CD8-positive, alpha-beta memory T cell (primary cell): ENCODE measurements at regions not wholly inside any gene's neighbourhood (a gene's known extent, or its start where the extent isn't known, plus 50 kb on each side); places are given as distances from the start of the nearest gene placed in this dataset.

Experiments used
- CTCF ChIA-PET: fragments of 350-600 bp; sonication (Branson Sonifier 250); formaldehyde crosslinking; loops from one replicate; lab custom pipeline; 2021; ENCODE audit warnings: antibody characterized with exemption; lab: Charles Lee
- POLR2A ChIA-PET: fragments of 350-600 bp; sonication (Branson Sonifier 250); formaldehyde crosslinking; loops from one replicate; lab custom pipeline; 2021; ENCODE audit warnings: antibody characterized with exemption; lab: Charles Lee
- DNase-seq, 5 donors: peaks; one replicate each; pipeline versions ENCODE4 v3.0.0 to v3.0.0-alpha.2; 2020 to 2022; ENCODE audit warnings: mixed read lengths in 1 of 5
- H3K27ac ChIP-seq: one replicate; pipeline ENCODE4 v1.7.0; 2013; ENCODE audit warnings: low read depth, mild to moderate bottlenecking, low read length, moderate library complexity
- H3K27me3 ChIP-seq: 2 replicates; pipeline ENCODE4 v1.7.0; 2013; ENCODE audit warnings: low read length, mild to moderate bottlenecking; ENCODE audit not compliant: insufficient read depth, poor library complexity, severe bottlenecking
- H3K36me3 ChIP-seq: 2 replicates; pipeline ENCODE4 v1.7.0; 2013; ENCODE audit warnings: mild to moderate bottlenecking, low read length, moderate library complexity; ENCODE audit not compliant: insufficient read depth
- H3K4me1 ChIP-seq: 2 replicates; pipeline ENCODE4 v1.7.0; 2013; ENCODE audit warnings: mild to moderate bottlenecking, low read length, moderate library complexity; ENCODE audit not compliant: insufficient read depth
- H3K4me3 ChIP-seq: 2 replicates; pipeline ENCODE4 v1.7.0; 2013; ENCODE audit warnings: mild to moderate bottlenecking, low read length
- H3K9me3 ChIP-seq: 2 replicates; pipeline ENCODE4 v1.7.0; 2013; ENCODE audit warnings: mild to moderate bottlenecking, low read length
- H3K27ac Mint-ChIP-seq, 8 donors: one replicate each; pipeline ENCODE4 v1.8.0; 2020 to 2021; ENCODE audit warnings: mixed read lengths in 8 of 8, mild to moderate bottlenecking in 6 of 8, inconsistent platforms in 3 of 8, moderate library complexity in 3 of 8
- H3K27me3 Mint-ChIP-seq, 2 donors: one replicate each; pipeline ENCODE4 v1.8.0; 2020 to 2021; ENCODE audit warnings: mixed read lengths in 2 of 2, mild to moderate bottlenecking in 1 of 2, moderate library complexity in 1 of 2
- H3K36me3 Mint-ChIP-seq, 3 donors: one replicate each; pipeline ENCODE4 v1.8.0; 2020 to 2021; ENCODE audit warnings: mixed read lengths in 3 of 3, inconsistent platforms in 1 of 3, mild to moderate bottlenecking in 1 of 3
- H3K4me1 Mint-ChIP-seq, 3 donors: one replicate each; pipeline ENCODE4 v1.8.0; 2020 to 2021; ENCODE audit warnings: mixed read lengths in 3 of 3, inconsistent platforms in 1 of 3, mild to moderate bottlenecking in 1 of 3
- H3K4me3 Mint-ChIP-seq, 7 donors: one replicate each; pipeline ENCODE4 v1.8.0; 2020 to 2021; ENCODE audit warnings: mixed read lengths in 7 of 7, mild to moderate bottlenecking in 6 of 7, moderate library complexity in 4 of 7, inconsistent platforms in 2 of 7
- H3K9me3 Mint-ChIP-seq, 5 donors: one replicate each; pipeline ENCODE4 v1.8.0; 2020 to 2022; ENCODE audit warnings: mixed read lengths in 5 of 5, mild to moderate bottlenecking in 3 of 5, moderate library complexity in 2 of 5, inconsistent platforms in 1 of 5

DNA sequence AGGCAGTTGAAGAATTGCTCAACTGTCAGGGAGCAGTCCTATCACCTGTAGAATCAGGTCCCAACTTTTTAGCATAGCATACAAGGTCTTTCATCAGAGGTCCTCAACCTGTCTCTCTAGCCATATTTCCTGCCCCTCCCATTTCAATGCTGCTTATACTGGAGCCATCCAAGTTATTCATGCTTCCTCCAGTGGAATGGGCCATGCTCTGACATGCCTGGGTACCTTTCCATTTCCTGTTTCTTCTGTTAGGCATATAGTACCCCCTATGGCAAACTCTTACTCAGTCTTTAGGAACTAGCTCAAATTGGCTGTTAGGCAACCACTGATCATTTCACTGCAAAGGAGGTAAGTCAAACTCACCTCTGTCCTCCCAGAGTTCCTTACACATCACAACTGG, 51.0 kb upstream of the ABCA12 start:
- no peaks in the 10 kb centered on the region for H3K36me3 Mint-ChIP-seq

More for the DNA sequence above, 51.0 kb upstream of the ABCA12 start:
- Histone ChIP-seq H3K4me3 (no peak overlapping the region), H3K4me1 (no peaks in the 10 kb centered on the region), H3K9me3 (no peaks in the 10 kb centered on the region), H3K36me3 (no peaks in the 10 kb centered on the region), H3K27ac (no peak overlapping the region), H3K27me3 (no peaks in the 10 kb centered on the region)
- ChIA-PET POLR2A (no interaction called here), CTCF (no interaction called here)
- H3K4me3 Mint-ChIP-seq, result no peak overlapping the region
- no peaks in the 10 kb centered on the region for H3K4me1 Mint-ChIP-seq
- H3K9me3 Mint-ChIP-seq, result peaks cover 0 to 2% (median 0%) of the 10 kb centered on the region in 5 donors
- DNase-seq, result no peak
- no peak overlapping the region for H3K27ac Mint-ChIP-seq
- H3K27me3 Mint-ChIP-seq, result peaks cover 16 to 38% of the 10 kb centered on the region in 2 donors
